HCT116 (cell line): ENCODE measurements at regions not wholly inside any gene's neighbourhood (a gene's known extent, or its start where the extent isn't known, plus 50 kb on each side); places are given as distances from the start of the nearest gene placed in this dataset.

ENCODE experiments used
- ATAC-seq: fragments of 200-7000 bp; cut with Tn5 transposase; 2 replicates; pipeline ENCODE4 v1.9.1; 2020; ENCODE audit warnings: mild to moderate bottlenecking, moderate library complexity
- BruUV-seq: library from RNA; stranded (reverse); fragments of 400-500 nt; replicated peaks from 2 replicates; lab custom pipeline; 2021; lab: Mats Ljungman, UMichigan
- CTCF ChIA-PET: fragments of 300-600 bp; sonication (Branson Sonifier 250); formaldehyde crosslinking; loops from one replicate; lab custom pipeline; 2021; ENCODE audit warnings: antibody characterized with exemption; lab: Charles Lee
- POLR2A ChIA-PET: fragments of 300-600, 350-600 bp; sonication (Branson Sonifier 250); formaldehyde crosslinking; loops from one replicate; lab custom pipeline; 2021; ENCODE audit warnings: antibody characterized with exemption; lab: Charles Lee
- RAD21 ChIA-PET, 2 experiments: fragments of 300-600 bp; sonication (Branson Sonifier 250); formaldehyde crosslinking; loops; one replicate each; lab custom pipeline; 2023; ENCODE audit warnings: low total read pairs in 2 of 2; ENCODE audit not compliant: uncharacterized antibody in 2 of 2, unreplicated experiment in 2 of 2, low non-redundant PET in 1 of 2; lab: Charles Lee
- DNase-seq: peaks from one replicate; pipeline ENCODE4 v3.0.0-alpha.2; 2010; ENCODE audit warnings: low read depth, low spot score
- H2AFZ ChIP-seq: fragments of 200-600 bp; shearing (Covaris generic), sonication (generic); 2 replicates; pipeline ENCODE4 v1.6.1; 2017; ENCODE audit warnings: low read depth, mixed run types, mixed read lengths, antibody characterized with exemption, low read length; ENCODE audit not compliant: poor library complexity, severe bottlenecking
- H3K27ac ChIP-seq: 2 replicates; pipeline ENCODE4 v1.5.1; 2012; ENCODE audit warnings: low read depth, low read length
- H3K27me3 ChIP-seq: fragments of 200-600 bp; sonication (generic); 2 replicates; pipeline ENCODE4 v1.6.1; 2016; ENCODE audit warnings: mixed run types, low read length, mixed read lengths; ENCODE audit not compliant: insufficient read depth
- H3K36me3 ChIP-seq, 2 experiments: fragments of 200-500 bp in 1 of 2; fragments of 200-600 bp in 1 of 2; sonication (Bioruptor generic) in 1 of 2; sonication (generic) in 1 of 2; 2 replicates each; pipeline versions ENCODE4 v1.5.1 to v1.6.1; 2014 to 2016; ENCODE audit warnings: low read length in 2 of 2, inconsistent platforms in 1 of 2, mixed read lengths in 1 of 2, mixed run types in 1 of 2; ENCODE audit not compliant: insufficient read depth in 2 of 2, control insufficient read depth in 1 of 2
- H3K4me1 ChIP-seq, 2 experiments: fragments of 200-600 bp in 1 of 2; sonication (generic) in 1 of 2; 2 replicates each; pipeline versions ENCODE4 v1.5.1 to v1.6.1; 2012 to 2017; ENCODE audit warnings: low read length in 2 of 2, inconsistent platforms in 1 of 2, mild to moderate bottlenecking in 1 of 2, mixed read lengths in 1 of 2, mixed run types in 1 of 2, moderate library complexity in 1 of 2; ENCODE audit not compliant: insufficient read depth in 2 of 2, control insufficient read depth in 1 of 2
- H3K4me2 ChIP-seq: fragments of 200-600 bp; sonication (generic); 2 replicates; pipeline ENCODE4 v1.6.1; 2017; ENCODE audit warnings: mixed run types, low read length, mixed read lengths
- H3K4me3 ChIP-seq, 2 experiments: fragments of 200-600 bp in 1 of 2; sonication (generic) in 1 of 2; replicated peaks in 1 of 2; 2 replicates each; pipeline ENCODE4 v1.5.1; 2011 to 2016; ENCODE audit warnings: low read length in 2 of 2, control low read depth in 1 of 2, low read depth in 1 of 2, mild to moderate bottlenecking in 1 of 2, mixed read lengths in 1 of 2, mixed run types in 1 of 2
- H3K79me2 ChIP-seq: fragments of 200-600 bp; sonication (generic); 2 replicates; pipeline ENCODE4 v1.6.1; 2017; ENCODE audit warnings: mild to moderate bottlenecking, mixed run types, low read length, moderate library complexity, mixed read lengths; ENCODE audit not compliant: insufficient read depth
- H3K9ac ChIP-seq: fragments of 200-600 bp; sonication (generic); 2 replicates; pipeline ENCODE4 v1.6.1; 2016; ENCODE audit warnings: low read length, mixed read lengths
- H3K9me2 ChIP-seq: fragments of 200-600 bp; sonication (generic), shearing (Covaris generic); 2 replicates; pipeline ENCODE4 v1.6.1; 2017; ENCODE audit warnings: mixed run types, mild to moderate bottlenecking, moderate library complexity; ENCODE audit not compliant: insufficient read depth
- H3K9me3 ChIP-seq, 2 experiments: fragments of 200-500 bp in 1 of 2; fragments of 200-600 bp in 1 of 2; sonication (Bioruptor generic) in 1 of 2; sonication (generic) in 1 of 2; 2 replicates each; pipeline ENCODE4 v1.6.1; 2014 to 2017; ENCODE audit warnings: low read length in 2 of 2, mixed read lengths in 2 of 2, inconsistent platforms in 1 of 2, low read depth in 1 of 2, mild to moderate bottlenecking in 1 of 2, mixed run types in 1 of 2, moderate library complexity in 1 of 2; ENCODE audit not compliant: control insufficient read depth in 1 of 2, insufficient read depth in 1 of 2
- H4K20me1 ChIP-seq: fragments of 200-600 bp; sonication (generic), shearing (Covaris generic); 2 replicates; pipeline ENCODE4 v1.6.1; 2017; ENCODE audit warnings: mixed run types, mild to moderate bottlenecking, moderate library complexity; ENCODE audit not compliant: insufficient read depth
- ATF3 ChIP-seq: IDR thresholded peaks from 2 replicates; pipeline ENCODE4 v1.6.1; 2012
- CEBPB ChIP-seq: IDR thresholded peaks from 2 replicates; pipeline ENCODE4 v1.6.1; 2012; ENCODE audit warnings: low read depth
- EGR1 ChIP-seq: IDR thresholded peaks from 2 replicates; pipeline ENCODE4 v1.6.1; 2012; ENCODE audit warnings: low read depth
- FOSL1 ChIP-seq: IDR thresholded peaks from 2 replicates; pipeline ENCODE4 v1.6.1; 2012; ENCODE audit warnings: low read depth
- JUND ChIP-seq: IDR thresholded peaks from 2 replicates; pipeline ENCODE4 v1.6.1; 2012
- POLR2A ChIP-seq: IDR thresholded peaks from 2 replicates; pipeline ENCODE4 v1.7.0; 2011; ENCODE audit warnings: borderline replicate concordance; ENCODE audit not compliant: insufficient read depth, insufficient read length; ENCODE audit errors: extremely low read depth
- POLR2AphosphoS5 ChIP-seq: IDR thresholded peaks from 2 replicates; pipeline ENCODE4 v1.6.1; 2011; ENCODE audit warnings: mild to moderate bottlenecking, low read depth, low read length, moderate library complexity
- SP1 ChIP-seq: IDR thresholded peaks from 2 replicates; pipeline ENCODE4 v1.6.1; 2012; ENCODE audit warnings: low read depth
- YY1 ChIP-seq: IDR thresholded peaks from 2 replicates; pipeline ENCODE4 v1.6.1; 2011; ENCODE audit warnings: low read length, low read depth, moderate library complexity, mild to moderate bottlenecking; ENCODE audit not compliant: insufficient replicate concordance; ENCODE audit errors: extremely low read depth
- ZFX ChIP-seq: fragments of 450-650 bp; IDR thresholded peaks from 2 replicates; pipeline ENCODE4 v1.6.1; 2017
- ZNF274 ChIP-seq: fragments of 200-500 bp; sonication (Bioruptor generic); IDR thresholded peaks from 2 replicates; pipeline ENCODE4 v1.6.1; 2014; ENCODE audit warnings: mild to moderate bottlenecking, low read depth, low read length, inconsistent platforms
- intact Hi-C: fragments of 100-400 bp; cut with micrococcal nuclease; formaldehyde crosslinking; loops from 2 replicates; pipeline ENCODE4 v1.10.0; 2022

GRCh38 chr4:17276776-17277175 is 235.1 kb downstream of the QDPR start:
- POLR2A ChIA-PET, result no interaction called here
- ATAC-seq, result no peak

GRCh38 chr4:17275836-17276235 is 236.1 kb downstream of the QDPR start:
- Histone ChIP-seq H3K4me3 (no peak overlapping the region), H3K36me3 (no peaks in the 10 kb centered on the region), H3K79me2 (no peaks in the 10 kb centered on the region), H3K27me3 (peaks cover 37% of the 10 kb centered on the region; the same call in 1 of the 2 replicates), H4K20me1 (no peaks in the 10 kb centered on the region), H3K9ac (no peak overlapping the region), H2AFZ (no peak overlapping the region), H3K9me3 (no peaks in the 10 kb centered on the region), H3K9me2 (no peaks in the 10 kb centered on the region), H3K4me1 (no peaks in the 10 kb centered on the region), H3K27ac (no peak overlapping the region), H3K4me2 (no peak overlapping the region)
- no peak for TF ChIP-seq ZNF274
- DNase-seq (no peak), ATAC-seq (no peak)
- ChIA-PET POLR2A (no interaction called here), RAD21 (no interaction called here), CTCF (no interaction called here)
- intact Hi-C loops, result no loop called here
- no TSS peak for BruUV-seq

More at GRCh38 chr4:17276776-17277175, 235.1 kb downstream of the QDPR start:
- no peak overlapping the region for H3K27ac ChIP-seq
- H3K9ac ChIP-seq, result no peak overlapping the region
- H3K36me3 ChIP-seq, result no peaks in the 10 kb centered on the region
- no peak overlapping the region for H3K4me3 ChIP-seq
- no peaks in the 10 kb centered on the region for H4K20me1 ChIP-seq
- no peaks in the 10 kb centered on the region for H3K9me3 ChIP-seq
- no peak overlapping the region for H2AFZ ChIP-seq
- RAD21 ChIA-PET, result no interaction called here
- BruUV-seq, result no TSS peak
- DNase-seq, result no peak
- H3K27me3 ChIP-seq, result peaks cover 27% of the 10 kb centered on the region; the same call in 1 of the 2 replicates
- TF ChIP-seq ATF3 (no peak), SP1 (no peak), JUND (no peak), POLR2A (no peak), EGR1 (no peak), YY1 (no peak), CEBPB (no peak), ZNF274 (no peak), ZFX (no peak), POLR2AphosphoS5 (no peak), FOSL1 (no peak)
- intact Hi-C loops, result no loop called here
- no peak overlapping the region for H3K4me2 ChIP-seq
- no peaks in the 10 kb centered on the region for H3K9me2 ChIP-seq
- no peaks in the 10 kb centered on the region for H3K79me2 ChIP-seq
- no peaks in the 10 kb centered on the region for H3K4me1 ChIP-seq
- CTCF ChIA-PET, result no interaction called here
